ENCODE measurements at regions not wholly inside any gene's neighbourhood (a gene's known extent, or its start where the extent isn't known, plus 50 kb on each side); places are given as distances from the start of the nearest gene placed in this dataset.
A peak's percentile ranks its signal among the peaks of the same experiment; 100 is the strongest.

- H3K4me3 ChIP-seq (ENCODE audit: low read depth, low read length), result no peak overlapping the region
- no peak for TF ChIP-seq CTCF (IDR thresholded peaks at IDR 0.05; ENCODE audit: low read depth, low read length)
Observed at GRCh38 chr7:16106869-16107268, 314.5 kb downstream of the CRPPA start.

GRCh38 chr7:16106300-16106699, 315.0 kb downstream of the CRPPA start:
- no peak overlapping the region for H3K4me3 ChIP-seq (ENCODE audit: low read depth, low read length)
- no peak for TF ChIP-seq CTCF (IDR thresholded peaks at IDR 0.05; ENCODE audit: low read depth, low read length)

GRCh38 chr7:16099302-16099849, 322.0 kb downstream of the CRPPA start:
- H3K4me3 ChIP-seq (ENCODE audit: low read depth, low read length), result no peak overlapping the region
- TF ChIP-seq CTCF (IDR thresholded peaks at IDR 0.05; ENCODE audit: low read depth, low read length), result no peak

GRCh38 chr7:16098585-16099179, 322.7 kb downstream of the CRPPA start:
- TF ChIP-seq CTCF (IDR thresholded peaks at IDR 0.05; ENCODE audit: low read depth, low read length), result peak; percentile 78
- no peak overlapping the region for H3K4me3 ChIP-seq (ENCODE audit: low read depth, low read length)

GRCh38 chr7:16098058-16098457, 323.3 kb downstream of the CRPPA start:
- no peak for TF ChIP-seq CTCF (IDR thresholded peaks at IDR 0.05; ENCODE audit: low read depth, low read length)
- H3K4me3 ChIP-seq (ENCODE audit: low read depth, low read length), result no peak overlapping the region

GRCh38 chr7:16095171-16095950, 326.0 kb downstream of the CRPPA start:
- TF ChIP-seq CTCF (IDR thresholded peaks at IDR 0.05; ENCODE audit: low read depth, low read length), result no peak
- no peak overlapping the region for H3K4me3 ChIP-seq (ENCODE audit: low read depth, low read length)

- H3K4me3 ChIP-seq (ENCODE audit: low read depth, low read length), result no peak overlapping the region
- TF ChIP-seq CTCF (IDR thresholded peaks at IDR 0.05; ENCODE audit: low read depth, low read length), result no peak
Observed at GRCh38 chr7:16094651-16095050, 326.7 kb downstream of the CRPPA start.
